ENCODE measurements at regions not wholly inside any gene's neighbourhood (a gene's known extent, or its start where the extent isn't known, plus 50 kb on each side); places are given as distances from the start of the nearest gene placed in this dataset.

DNA sequence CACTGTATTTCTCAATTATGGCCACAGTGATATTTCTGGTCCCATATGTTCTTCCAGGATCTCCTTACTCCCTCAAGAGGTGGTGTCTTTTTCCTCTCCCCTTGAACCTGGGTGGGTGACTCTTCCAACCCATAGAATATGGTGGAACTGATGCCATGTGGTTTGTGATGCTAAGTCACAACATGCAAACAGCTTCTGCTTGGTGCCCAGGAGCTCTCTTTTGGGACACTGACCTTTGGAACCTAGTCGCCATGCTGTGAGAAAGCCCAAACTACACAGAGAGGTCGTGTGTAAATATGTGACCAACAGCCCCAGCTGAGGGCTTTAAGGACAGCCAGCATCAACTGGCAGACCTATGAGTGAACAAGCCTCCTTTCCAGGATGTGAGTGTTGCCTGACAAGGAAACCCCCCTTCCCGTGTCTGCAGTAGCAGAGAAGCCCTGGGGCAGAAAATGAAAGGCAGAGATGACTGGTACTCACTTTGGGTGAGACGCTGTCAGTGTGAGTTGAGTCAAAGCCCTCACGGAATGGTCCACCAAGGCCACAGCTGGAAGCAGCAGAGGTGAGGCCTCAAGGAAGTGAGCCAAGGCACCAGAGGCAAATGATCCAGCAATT, 223.4 kb downstream of the BCOR start:
- TF ChIP-seq POLR2A (IDR thresholded peaks at IDR 0.05) (no peak), POLR2AphosphoS5 (IDR thresholded peaks at IDR 0.05) (no peak)
- TF ChIP-seq, protein P1, sequence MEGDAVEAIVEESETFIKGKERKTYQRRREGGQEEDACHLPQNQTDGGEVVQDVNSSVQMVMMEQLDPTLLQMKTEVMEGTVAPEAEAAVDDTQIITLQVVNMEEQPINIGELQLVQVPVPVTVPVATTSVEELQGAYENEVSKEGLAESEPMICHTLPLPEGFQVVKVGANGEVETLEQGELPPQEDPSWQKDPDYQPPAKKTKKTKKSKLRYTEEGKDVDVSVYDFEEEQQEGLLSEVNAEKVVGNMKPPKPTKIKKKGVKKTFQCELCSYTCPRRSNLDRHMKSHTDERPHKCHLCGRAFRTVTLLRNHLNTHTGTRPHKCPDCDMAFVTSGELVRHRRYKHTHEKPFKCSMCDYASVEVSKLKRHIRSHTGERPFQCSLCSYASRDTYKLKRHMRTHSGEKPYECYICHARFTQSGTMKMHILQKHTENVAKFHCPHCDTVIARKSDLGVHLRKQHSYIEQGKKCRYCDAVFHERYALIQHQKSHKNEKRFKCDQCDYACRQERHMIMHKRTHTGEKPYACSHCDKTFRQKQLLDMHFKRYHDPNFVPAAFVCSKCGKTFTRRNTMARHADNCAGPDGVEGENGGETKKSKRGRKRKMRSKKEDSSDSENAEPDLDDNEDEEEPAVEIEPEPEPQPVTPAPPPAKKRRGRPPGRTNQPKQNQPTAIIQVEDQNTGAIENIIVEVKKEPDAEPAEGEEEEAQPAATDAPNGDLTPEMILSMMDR (IDR thresholded peaks at IDR 0.05), result no peak
